Fibroblast of the aortic adventitia (primary cell): ENCODE measurements at regions not wholly inside any gene's neighbourhood (a gene's known extent, or its start where the extent isn't known, plus 50 kb on each side); places are given as distances from the start of the nearest gene placed in this dataset.

Experiments used
- DNase-seq: peaks from one replicate; pipeline ENCODE4 v3.0.0-alpha.2; 2010; ENCODE audit warnings: low read depth
- H3K4me3 ChIP-seq: 2 replicates; pipeline ENCODE4 v1.5.1; 2011; ENCODE audit warnings: low read depth, mild to moderate bottlenecking, control low read depth, low read length, moderate library complexity
- TF ChIP-seq, protein P1 (sequence below): IDR thresholded peaks from 2 replicates; pipeline ENCODE4 v1.5.1; 2011; ENCODE audit warnings: mild to moderate bottlenecking, low read length, control low read depth, inconsistent platforms; ENCODE audit not compliant: insufficient read depth

DNA sequence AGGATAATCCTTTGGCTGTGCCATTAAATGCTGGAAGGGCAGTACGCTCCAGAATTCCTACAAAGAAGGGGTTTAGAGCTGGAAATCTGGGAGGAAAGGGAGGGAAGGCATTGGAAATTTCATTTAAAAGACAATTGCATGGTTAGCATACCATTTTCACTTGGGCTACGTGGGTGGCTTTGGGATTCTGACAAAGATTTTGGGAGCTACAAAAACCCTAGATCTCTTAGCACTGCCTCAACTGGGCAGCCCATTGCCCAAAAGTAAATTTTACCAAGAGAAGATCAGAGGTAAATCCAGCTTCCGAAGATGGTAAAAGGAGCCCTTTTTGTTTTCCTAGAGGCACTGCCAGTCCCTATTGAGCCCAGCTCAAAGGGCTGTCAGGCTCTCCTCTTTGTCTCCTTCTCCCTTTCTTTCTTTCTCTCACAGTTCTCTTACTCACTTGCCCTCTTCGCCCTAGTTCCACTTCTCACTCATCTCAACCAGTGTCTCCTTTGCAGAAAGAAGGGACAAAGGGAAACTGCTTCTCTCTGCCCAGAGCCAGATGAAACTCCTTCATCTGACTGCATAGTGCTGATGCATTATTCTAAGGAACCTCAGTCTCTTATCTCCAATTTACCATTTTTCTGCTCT, 125.4 kb upstream of the PLEKHA5 start:
- no peak overlapping the region for H3K4me3 ChIP-seq
- DNase-seq = no peak
- TF ChIP-seq, protein P1, sequence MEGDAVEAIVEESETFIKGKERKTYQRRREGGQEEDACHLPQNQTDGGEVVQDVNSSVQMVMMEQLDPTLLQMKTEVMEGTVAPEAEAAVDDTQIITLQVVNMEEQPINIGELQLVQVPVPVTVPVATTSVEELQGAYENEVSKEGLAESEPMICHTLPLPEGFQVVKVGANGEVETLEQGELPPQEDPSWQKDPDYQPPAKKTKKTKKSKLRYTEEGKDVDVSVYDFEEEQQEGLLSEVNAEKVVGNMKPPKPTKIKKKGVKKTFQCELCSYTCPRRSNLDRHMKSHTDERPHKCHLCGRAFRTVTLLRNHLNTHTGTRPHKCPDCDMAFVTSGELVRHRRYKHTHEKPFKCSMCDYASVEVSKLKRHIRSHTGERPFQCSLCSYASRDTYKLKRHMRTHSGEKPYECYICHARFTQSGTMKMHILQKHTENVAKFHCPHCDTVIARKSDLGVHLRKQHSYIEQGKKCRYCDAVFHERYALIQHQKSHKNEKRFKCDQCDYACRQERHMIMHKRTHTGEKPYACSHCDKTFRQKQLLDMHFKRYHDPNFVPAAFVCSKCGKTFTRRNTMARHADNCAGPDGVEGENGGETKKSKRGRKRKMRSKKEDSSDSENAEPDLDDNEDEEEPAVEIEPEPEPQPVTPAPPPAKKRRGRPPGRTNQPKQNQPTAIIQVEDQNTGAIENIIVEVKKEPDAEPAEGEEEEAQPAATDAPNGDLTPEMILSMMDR = no peak

DNA sequence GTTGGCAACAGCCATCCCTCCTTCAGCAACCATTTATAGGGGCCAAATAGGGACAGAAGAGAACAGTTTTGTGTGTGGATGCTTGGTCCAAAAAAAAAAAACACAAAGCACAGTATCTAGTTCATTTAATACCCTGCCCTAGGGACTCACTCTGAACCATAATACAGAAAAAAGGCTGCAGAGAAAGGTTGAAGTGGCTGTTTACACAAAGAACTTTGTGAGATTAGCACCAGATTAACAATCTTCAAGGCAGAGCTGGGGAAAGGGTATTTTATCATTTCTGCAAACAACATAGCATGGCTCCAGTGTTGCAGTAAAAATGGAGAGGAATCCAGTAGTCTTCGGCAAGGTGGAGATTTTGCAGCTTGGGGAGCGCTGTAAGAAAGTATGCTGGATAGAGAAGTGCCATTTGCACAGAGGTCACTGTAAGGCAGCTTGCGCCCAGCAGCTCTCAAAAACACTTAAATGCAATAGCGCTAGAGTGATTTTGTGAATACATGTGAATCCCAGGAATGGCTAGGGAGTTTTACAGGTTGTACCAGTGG, 124.2 kb upstream of the PLEKHA5 start:
- DNase-seq = no peak
- H3K4me3 ChIP-seq = no peak overlapping the region
- TF ChIP-seq, protein P1 = no peak

DNA sequence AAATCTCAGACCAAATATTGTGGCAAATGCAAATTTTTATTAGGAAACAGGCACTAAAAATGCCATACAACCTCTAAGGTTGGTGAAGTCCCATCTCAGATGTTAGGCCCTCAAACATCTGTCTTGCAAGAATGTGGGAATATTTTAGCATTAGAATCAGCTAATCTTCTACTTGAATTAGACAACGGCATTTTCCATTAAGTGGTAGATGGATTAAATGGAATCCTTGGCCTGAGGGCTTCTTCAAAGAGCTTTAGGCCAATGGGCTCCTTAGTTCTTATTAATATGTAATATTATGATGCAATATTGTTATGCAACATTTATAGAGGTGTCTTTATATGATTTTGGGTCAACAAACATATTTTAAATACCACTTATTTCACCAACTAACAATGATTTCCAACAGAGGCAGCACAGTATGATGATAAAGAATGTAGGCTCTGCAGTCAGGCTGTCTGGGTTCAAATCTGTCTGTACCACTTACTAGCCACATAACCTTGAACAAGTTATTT, 122.9 kb upstream of the PLEKHA5 start:
- DNase-seq = no peak
- no peak overlapping the region for H3K4me3 ChIP-seq
- TF ChIP-seq, protein P1 = no peak

DNA sequence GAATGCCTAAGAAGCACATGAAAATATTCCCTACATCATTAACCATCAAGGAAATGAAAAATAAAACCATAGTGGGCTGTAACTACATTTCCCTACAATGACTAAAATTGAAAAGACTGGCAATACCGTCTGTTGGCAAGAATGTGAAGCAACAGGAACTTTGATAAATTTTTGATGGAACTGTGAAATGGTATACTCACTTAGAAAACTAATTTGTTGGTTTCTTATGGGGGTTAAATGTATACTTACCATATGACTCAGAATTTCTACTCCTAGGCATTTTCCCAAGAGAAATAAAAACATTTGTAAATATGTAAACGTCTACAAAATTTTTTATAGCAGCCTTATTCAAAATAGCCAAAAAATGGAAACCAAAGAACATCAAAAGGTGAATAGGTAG, 121.4 kb upstream of the PLEKHA5 start:
- TF ChIP-seq, protein P1 = no peak
- H3K4me3 ChIP-seq = no peak overlapping the region
- no peak for DNase-seq

DNA sequence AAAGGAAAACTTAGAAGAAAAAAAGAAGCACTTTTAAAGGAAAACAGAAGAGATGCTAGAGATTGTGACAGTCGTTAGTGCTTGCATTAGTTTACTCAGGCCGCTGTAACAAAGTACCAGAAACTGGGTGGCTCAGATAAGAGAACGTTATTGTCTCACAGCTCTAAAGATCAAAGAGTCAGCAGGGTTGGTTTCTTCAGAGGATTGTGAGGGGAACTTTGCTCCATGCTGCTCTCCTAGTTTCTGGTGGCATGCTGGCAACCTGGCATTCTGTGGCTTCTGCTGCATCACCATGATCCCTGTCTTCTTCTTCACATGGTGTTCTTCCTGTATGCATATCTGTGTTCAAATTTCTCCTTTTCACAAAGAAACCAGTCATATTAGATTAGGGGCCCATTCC, 119.4 kb upstream of the PLEKHA5 start:
- no peak overlapping the region for H3K4me3 ChIP-seq
- no peak for DNase-seq
- TF ChIP-seq, protein P1 = no peak

DNA sequence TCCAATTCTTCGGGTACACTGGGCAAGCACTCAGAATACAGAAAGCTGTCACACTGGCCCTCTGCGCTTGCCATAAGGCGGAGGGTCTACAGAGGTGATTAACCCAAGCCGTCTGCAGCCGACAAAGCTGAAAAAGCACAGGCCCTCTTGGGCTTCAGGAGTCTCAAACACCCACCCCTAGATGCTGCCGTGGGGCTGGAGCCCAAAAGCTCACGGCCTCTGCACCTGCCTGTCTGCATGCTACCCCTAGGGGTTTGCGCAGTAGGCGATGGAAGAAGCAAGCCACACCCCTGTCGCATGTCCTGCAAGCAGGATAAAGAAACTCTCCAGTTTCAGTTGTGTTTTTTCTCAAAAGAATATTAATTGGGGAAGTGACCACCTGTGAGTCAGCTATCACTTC, 118.8 kb upstream of the PLEKHA5 start:
- TF ChIP-seq, protein P1 = no peak
- DNase-seq = no peak
- H3K4me3 ChIP-seq = no peak overlapping the region

DNA sequence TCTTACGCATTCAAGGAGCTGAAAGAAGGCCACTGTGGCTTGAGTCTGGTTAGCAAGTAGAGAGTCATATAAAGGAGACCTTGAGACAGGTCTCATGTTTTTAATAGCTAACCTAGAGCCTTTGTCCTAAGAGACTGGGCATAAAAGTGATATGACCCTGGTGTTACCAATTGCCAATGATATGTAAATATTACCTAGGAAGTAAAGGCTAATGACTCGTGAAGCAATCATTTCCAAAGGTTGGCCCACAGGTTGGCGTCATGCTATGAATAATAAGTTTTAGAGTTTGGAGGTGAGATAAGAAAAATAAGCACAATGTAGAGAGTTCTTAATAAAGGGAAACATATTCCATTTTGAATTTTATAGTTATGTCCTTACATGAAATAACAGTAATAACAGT, 116.6 kb upstream of the PLEKHA5 start:
- DNase-seq = no peak
- TF ChIP-seq, protein P1 = no peak
- H3K4me3 ChIP-seq = no peak overlapping the region
